Fibroblast of mammary gland (primary cell): ENCODE measurements at regions not wholly inside any gene's neighbourhood (a gene's known extent, or its start where the extent isn't known, plus 50 kb on each side); places are given as distances from the start of the nearest gene placed in this dataset.
"Not testable (repeated sequence)": the region's sequence is repeated elsewhere in the genome, so short reads cannot be mapped to it uniquely, and the experiment has no call there.

Source experiments
- DNase-seq: peaks from one replicate; pipeline ENCODE4 v3.0.0-alpha.2; 2010; ENCODE audit warnings: low read depth
- H3K4me3 ChIP-seq: 2 replicates; pipeline ENCODE4 v1.5.1; 2011; ENCODE audit warnings: low read depth, mild to moderate bottlenecking, low read length, moderate library complexity; ENCODE audit not compliant: control insufficient read depth
- CTCF ChIP-seq: conservative IDR thresholded peaks from 2 replicates; pipeline ENCODE4 v1.5.1; 2011; ENCODE audit warnings: low read depth, low read length, inconsistent platforms; ENCODE audit not compliant: control insufficient read depth, insufficient read depth

GRCh38 chr10:117804470-117805011 is 242.2 kb downstream of the RAB11FIP2 start:
- TF ChIP-seq CTCF = no peak
- DNase-seq = no peak
- no peak overlapping the region for H3K4me3 ChIP-seq

GRCh38 chr10:117805139-117805538 is 241.6 kb downstream of the RAB11FIP2 start:
- DNase-seq = no peak
- no peak for TF ChIP-seq CTCF
- H3K4me3 ChIP-seq = no peak overlapping the region

GRCh38 chr10:117807441-117807840 is 239.3 kb downstream of the RAB11FIP2 start:
- DNase-seq = no peak
- no peak overlapping the region for H3K4me3 ChIP-seq
- no peak for TF ChIP-seq CTCF

GRCh38 chr10:117815816-117816215 is 230.9 kb downstream of the RAB11FIP2 start:
- DNase-seq, H3K4me3 ChIP-seq: not testable (repeated sequence)

GRCh38 chr10:117817116-117817515 is 229.6 kb downstream of the RAB11FIP2 start:
- no peak for DNase-seq
- H3K4me3 ChIP-seq = no peak overlapping the region
- TF ChIP-seq CTCF = no peak

GRCh38 chr10:117818721-117819120 is 228.0 kb downstream of the RAB11FIP2 start:
- no peak for TF ChIP-seq CTCF
- H3K4me3 ChIP-seq = no peak overlapping the region
- no peak for DNase-seq

GRCh38 chr10:117819304-117819703 is 227.4 kb downstream of the RAB11FIP2 start:
- TF ChIP-seq CTCF = no peak

More at GRCh38 chr10:117819304-117819703, 227.4 kb downstream of the RAB11FIP2 start:
- H3K4me3 ChIP-seq = no peak overlapping the region
- DNase-seq = no peak
